GM12875 (cell line): ENCODE measurements at regions not wholly inside any gene's neighbourhood (a gene's known extent, or its start where the extent isn't known, plus 50 kb on each side); places are given as distances from the start of the nearest gene placed in this dataset.

Experiments used
- H3K4me3 ChIP-seq: one replicate; pipeline ENCODE4 v1.5.1; 2011; ENCODE audit warnings: low read depth, low read length, control low read depth
- TF ChIP-seq, protein P1 (sequence below): IDR thresholded peaks from 2 replicates; pipeline ENCODE4 v1.5.1; 2011; ENCODE audit warnings: low read depth, mild to moderate bottlenecking, control low read depth, inconsistent platforms, low read length, moderate library complexity, borderline replicate concordance; ENCODE audit not compliant: insufficient read depth

DNA sequence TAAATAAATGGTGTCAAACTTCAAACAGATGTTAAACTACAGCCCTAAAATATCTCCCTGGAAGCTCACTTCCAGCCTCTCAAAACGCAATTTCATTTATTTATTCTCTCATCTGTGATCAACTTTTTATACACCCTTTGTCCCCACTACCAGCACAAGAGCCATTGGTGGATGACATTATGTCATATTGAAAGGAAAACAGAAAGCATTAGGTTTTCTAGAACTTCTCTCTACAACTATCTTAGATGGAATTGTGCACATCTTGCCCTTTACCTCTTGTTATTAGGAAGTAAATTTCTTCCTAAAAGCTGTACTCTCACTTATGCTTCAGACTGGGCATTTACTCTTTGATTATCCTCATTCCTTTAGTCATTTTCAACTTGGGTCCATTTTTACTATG is 771.2 kb upstream of the GJE1 start:
- TF ChIP-seq, protein P1, sequence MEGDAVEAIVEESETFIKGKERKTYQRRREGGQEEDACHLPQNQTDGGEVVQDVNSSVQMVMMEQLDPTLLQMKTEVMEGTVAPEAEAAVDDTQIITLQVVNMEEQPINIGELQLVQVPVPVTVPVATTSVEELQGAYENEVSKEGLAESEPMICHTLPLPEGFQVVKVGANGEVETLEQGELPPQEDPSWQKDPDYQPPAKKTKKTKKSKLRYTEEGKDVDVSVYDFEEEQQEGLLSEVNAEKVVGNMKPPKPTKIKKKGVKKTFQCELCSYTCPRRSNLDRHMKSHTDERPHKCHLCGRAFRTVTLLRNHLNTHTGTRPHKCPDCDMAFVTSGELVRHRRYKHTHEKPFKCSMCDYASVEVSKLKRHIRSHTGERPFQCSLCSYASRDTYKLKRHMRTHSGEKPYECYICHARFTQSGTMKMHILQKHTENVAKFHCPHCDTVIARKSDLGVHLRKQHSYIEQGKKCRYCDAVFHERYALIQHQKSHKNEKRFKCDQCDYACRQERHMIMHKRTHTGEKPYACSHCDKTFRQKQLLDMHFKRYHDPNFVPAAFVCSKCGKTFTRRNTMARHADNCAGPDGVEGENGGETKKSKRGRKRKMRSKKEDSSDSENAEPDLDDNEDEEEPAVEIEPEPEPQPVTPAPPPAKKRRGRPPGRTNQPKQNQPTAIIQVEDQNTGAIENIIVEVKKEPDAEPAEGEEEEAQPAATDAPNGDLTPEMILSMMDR, result no peak
- H3K4me3 ChIP-seq, result no peak overlapping the region

DNA sequence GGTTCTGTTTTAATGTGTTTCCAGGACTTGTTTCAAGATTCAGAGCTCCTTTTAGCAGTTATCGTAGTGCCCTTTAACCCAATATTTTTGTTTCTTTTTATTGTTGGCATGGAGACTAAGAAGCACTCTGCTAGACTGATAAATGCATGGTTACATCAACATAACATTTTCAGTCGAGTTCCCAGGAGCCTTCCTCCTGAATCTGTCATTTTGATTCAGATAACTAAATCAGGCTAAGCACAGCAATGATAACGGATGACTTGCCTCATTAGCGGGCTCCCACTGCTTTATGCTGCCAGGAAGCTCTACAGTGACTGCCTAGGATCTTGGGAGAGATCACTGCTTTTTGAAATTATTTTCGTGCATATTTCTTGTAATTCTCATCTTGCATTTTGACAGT is 772.8 kb upstream of the GJE1 start:
- H3K4me3 ChIP-seq, result no peak overlapping the region
- TF ChIP-seq, protein P1, result no peak

DNA sequence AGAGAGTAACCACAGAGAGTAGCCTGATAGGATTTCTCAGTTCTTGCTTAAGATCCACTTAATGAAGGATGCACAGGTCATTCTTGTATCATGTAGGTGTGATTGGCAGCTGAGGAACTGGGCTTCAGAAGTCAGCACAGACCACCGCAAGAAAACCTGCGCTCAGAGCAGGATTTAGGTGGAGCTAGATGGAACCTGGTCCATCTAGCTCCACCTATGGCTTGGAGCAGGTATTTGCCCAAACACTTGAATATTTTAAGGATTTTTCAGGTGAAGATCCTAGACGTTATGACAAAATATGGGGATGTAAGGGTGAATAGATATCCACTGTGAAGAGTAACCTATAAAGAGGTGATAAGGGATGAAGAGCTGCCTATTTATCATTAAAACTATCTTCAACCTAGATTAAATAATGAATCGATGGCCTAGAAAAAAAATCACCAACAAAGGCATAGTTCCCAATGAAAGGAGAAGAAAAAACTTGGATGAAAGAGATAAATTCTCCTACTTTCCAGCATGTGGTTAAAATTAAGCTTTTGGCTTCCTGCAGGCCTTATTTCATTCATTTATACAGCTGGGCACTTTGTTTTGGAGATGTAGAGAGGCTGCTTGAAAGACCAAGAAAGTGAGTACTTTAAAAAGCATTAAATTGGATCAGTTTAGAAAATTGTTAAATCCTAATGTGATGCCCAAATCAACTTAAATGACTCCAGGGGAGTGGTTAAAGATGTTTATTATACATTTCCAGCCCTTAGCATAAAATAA is 778.4 kb upstream of the GJE1 start:
- no peak overlapping the region for H3K4me3 ChIP-seq
- TF ChIP-seq, protein P1, result 0 out of 2 replicates have a peak, but pooled peaks have one; percentile 9

DNA sequence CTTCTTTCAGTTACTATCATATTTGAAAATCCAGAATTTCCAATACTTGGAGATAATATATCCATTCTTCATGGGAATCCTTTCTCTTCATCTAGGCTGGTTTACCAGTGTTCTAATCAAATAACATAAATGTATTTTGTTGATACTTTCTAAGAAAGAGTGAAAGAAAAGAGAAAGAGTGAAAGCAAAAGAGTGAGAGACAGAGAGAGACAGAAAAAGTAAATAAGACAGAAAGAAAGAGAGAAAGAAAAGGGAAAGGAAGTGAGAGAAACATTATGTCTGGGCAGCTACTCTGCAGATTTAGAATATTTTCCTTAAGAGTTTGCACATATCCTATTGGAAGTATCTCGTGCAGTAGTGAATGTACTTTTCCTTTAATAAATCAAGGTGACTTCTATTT is 781.0 kb upstream of the GJE1 start:
- TF ChIP-seq, protein P1, result no peak
- no peak overlapping the region for H3K4me3 ChIP-seq

DNA sequence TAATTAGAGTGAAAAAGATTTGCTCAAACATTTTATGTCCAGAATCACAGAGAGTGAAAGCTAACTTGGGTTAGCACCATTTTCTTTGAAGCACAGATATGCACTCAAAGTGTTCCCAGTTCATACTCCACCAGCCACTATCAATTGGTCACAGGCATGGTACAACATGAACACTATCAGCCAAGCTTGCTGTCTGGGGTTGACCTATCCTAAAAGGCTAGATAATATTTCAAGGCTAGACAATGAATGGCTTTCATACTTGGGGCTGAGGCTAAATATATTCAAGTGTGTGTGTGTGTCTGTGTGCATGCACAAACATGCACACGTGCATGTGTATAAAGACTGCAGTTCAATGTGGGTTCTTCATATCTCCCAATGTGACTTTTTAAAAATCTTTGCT is 783.0 kb upstream of the GJE1 start:
- TF ChIP-seq, protein P1, result no peak
- no peak overlapping the region for H3K4me3 ChIP-seq

DNA sequence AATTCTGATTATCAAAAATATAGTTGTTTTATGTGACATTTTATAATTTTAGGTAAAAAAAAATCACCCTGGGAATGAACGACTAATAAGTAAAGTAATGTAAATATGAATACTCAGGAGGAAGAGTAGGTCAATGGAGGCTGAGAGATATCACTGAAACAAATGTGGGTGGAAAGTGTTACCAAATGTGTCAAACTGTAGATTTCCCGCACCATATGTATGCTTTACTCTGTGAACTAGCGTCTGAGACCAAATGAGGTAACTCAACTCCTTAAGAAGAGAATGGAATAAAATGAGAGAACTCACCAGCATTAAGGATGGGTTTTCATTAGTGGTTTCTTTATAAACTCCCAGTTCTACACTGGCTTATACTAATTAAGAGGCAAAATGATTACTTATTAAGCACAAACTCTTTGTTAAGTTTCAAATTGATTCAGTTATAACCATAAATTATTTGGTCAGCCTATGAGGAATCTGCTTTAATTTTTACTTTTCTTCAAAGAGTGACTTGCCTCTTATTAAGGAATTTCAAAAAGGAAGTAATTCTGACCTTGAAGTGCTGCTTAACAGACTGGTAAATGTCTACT is 784.7 kb upstream of the GJE1 start:
- TF ChIP-seq, protein P1, result no peak

DNA sequence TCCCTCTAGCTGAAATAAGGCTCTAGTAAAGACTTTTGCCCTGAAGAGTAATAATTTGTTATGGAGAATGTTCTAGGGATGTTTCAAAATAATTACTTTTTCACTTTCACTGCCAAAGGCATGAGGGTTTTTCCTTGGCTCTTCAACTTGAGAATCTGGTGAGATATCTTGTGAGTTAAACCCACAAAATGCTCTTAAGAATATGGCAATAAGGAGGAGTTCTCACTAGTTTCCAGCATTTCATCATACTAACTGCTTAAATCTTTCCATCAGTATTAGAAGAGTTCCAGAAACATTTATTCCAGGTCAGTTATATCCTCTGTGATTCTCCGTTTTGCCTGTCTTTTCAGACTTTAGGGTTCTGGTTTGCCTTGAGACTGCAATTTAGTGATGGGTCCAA is 785.6 kb upstream of the GJE1 start:
- TF ChIP-seq, protein P1, result no peak
- no peak overlapping the region for H3K4me3 ChIP-seq

More for the DNA sequence above, 784.7 kb upstream of the GJE1 start:
- no peak overlapping the region for H3K4me3 ChIP-seq
